DMS53 (cell line): ENCODE measurements at regions not wholly inside any gene's neighbourhood (a gene's known extent, or its start where the extent isn't known, plus 50 kb on each side); places are given as distances from the start of the nearest gene placed in this dataset.
A peak's percentile ranks its signal among the peaks of the same experiment; 100 is the strongest.
"Not testable (repeated sequence)": the region's sequence is repeated elsewhere in the genome, so short reads cannot be mapped to it uniquely, and the experiment has no call there.

Source experiments
- DNase-seq: peaks from one replicate; lab custom pipeline; 2025; lab: John Stamatoyannopoulos, UW

- DNase-seq, result no peak
Observed at GRCh38 chr2:153307223-153307622, 171.3 kb downstream of the RPRM start.

GRCh38 chr2:153299809-153300208 is 178.8 kb downstream of the RPRM start:
- no peak for DNase-seq

- no peak for DNase-seq
Observed at GRCh38 chr2:153299217-153299616, 179.3 kb downstream of the RPRM start.

GRCh38 chr2:153294199-153294786 is 184.3 kb downstream of the RPRM start:
- no peak for DNase-seq

GRCh38 chr2:153291718-153292117 is 186.8 kb downstream of the RPRM start:
- no peak for DNase-seq

- peak; percentile 7 for DNase-seq
Observed at GRCh38 chr2:153287109-153287801, 191.3 kb downstream of the RPRM start.

- DNase-seq, result no peak
Observed at GRCh38 chr2:153268941-153269461, 209.6 kb downstream of the RPRM start.

- not testable (repeated sequence) for DNase-seq
Observed at GRCh38 chr2:153256876-153257275, 221.7 kb downstream of the RPRM start.

GRCh38 chr2:153246636-153247035 is 231.9 kb downstream of the RPRM start:
- not testable (repeated sequence) for DNase-seq

- DNase-seq, result no peak
Observed at GRCh38 chr2:153235516-153235915, 243.0 kb downstream of the RPRM start.

- DNase-seq, result peak; percentile 0
Observed at GRCh38 chr2:153232464-153232863, 246.1 kb downstream of the RPRM start.

- DNase-seq, result no peak
Observed at GRCh38 chr2:153230977-153231376, 247.6 kb downstream of the RPRM start.

- no peak for DNase-seq
Observed at GRCh38 chr2:153228904-153229303, 249.7 kb downstream of the RPRM start.

- no peak for DNase-seq
Observed at GRCh38 chr2:153227981-153228380, 250.6 kb downstream of the RPRM start.

GRCh38 chr2:153222231-153223165 is 256.1 kb downstream of the RPRM start:
- no peak for DNase-seq

- DNase-seq, result no peak
Observed at GRCh38 chr2:153221506-153221905, 257.1 kb downstream of the RPRM start.

- no peak for DNase-seq
Observed at GRCh38 chr2:153221087-153221486, 257.5 kb downstream of the RPRM start.

GRCh38 chr2:153218851-153219250 is 259.7 kb downstream of the RPRM start:
- DNase-seq, result no peak

GRCh38 chr2:153214337-153214736 is 264.2 kb downstream of the RPRM start:
- DNase-seq, result no peak

GRCh38 chr2:153213022-153213421 is 265.5 kb downstream of the RPRM start:
- DNase-seq, result no peak

- no peak for DNase-seq
Observed at GRCh38 chr2:153197402-153198386, 280.9 kb downstream of the RPRM start.
